GM12872 (cell line): ENCODE measurements at regions not wholly inside any gene's neighbourhood (a gene's known extent, or its start where the extent isn't known, plus 50 kb on each side); places are given as distances from the start of the nearest gene placed in this dataset.

ENCODE experiments used
- CTCF ChIP-seq: IDR thresholded peaks from 3 replicates; pipeline ENCODE4 v1.5.1; 2011; ENCODE audit warnings: low read depth, mild to moderate bottlenecking, low read length, moderate library complexity; ENCODE audit not compliant: insufficient read depth

GRCh38 chr3:165954171-165954570 lies 116.9 kb upstream of the BCHE start:
- no peak for TF ChIP-seq CTCF

- TF ChIP-seq CTCF = no peak
Observed at GRCh38 chr3:165946360-165946759, 109.1 kb upstream of the BCHE start.

- no peak for TF ChIP-seq CTCF
Observed at GRCh38 chr3:165938986-165939540, 101.8 kb upstream of the BCHE start.

- no peak for TF ChIP-seq CTCF
Observed at GRCh38 chr3:165920984-165921383, 83.8 kb upstream of the BCHE start.

- TF ChIP-seq CTCF = no peak
Observed at GRCh38 chr3:165919284-165919683, 82.1 kb upstream of the BCHE start.

- no peak for TF ChIP-seq CTCF
Observed at GRCh38 chr3:165918657-165918979, 81.4 kb upstream of the BCHE start.

GRCh38 chr3:165903885-165904630 lies 66.8 kb upstream of the BCHE start:
- TF ChIP-seq CTCF = no peak

GRCh38 chr3:165899066-165899465 lies 61.8 kb upstream of the BCHE start:
- TF ChIP-seq CTCF = no peak
